Kidney epithelial cell (primary cell): ENCODE measurements at regions not wholly inside any gene's neighbourhood (a gene's known extent, or its start where the extent isn't known, plus 50 kb on each side); places are given as distances from the start of the nearest gene placed in this dataset.
"Not testable (repeated sequence)": the region's sequence is repeated elsewhere in the genome, so short reads cannot be mapped to it uniquely, and the experiment has no call there.

Experiments used
- DNase-seq: peaks from one replicate; pipeline ENCODE4 v3.0.0-alpha.2; 2010; ENCODE audit warnings: low read depth
- H3K27me3 ChIP-seq: 2 replicates; pipeline ENCODE4 v1.6.0; 2011; ENCODE audit warnings: low read length; ENCODE audit not compliant: control insufficient read depth, insufficient read depth
- H3K36me3 ChIP-seq: 2 replicates; pipeline ENCODE4 v1.5.1; 2011; ENCODE audit warnings: low read length; ENCODE audit not compliant: control insufficient read depth, insufficient read depth
- H3K4me3 ChIP-seq: 2 replicates; pipeline ENCODE4 v1.5.1; 2011; ENCODE audit warnings: low read depth, mild to moderate bottlenecking, control low read depth, low read length
- CTCF ChIP-seq: IDR thresholded peaks from 2 replicates; pipeline ENCODE4 v1.5.1; 2011; ENCODE audit warnings: mild to moderate bottlenecking, moderate library complexity, low read length, control low read depth, inconsistent platforms; ENCODE audit not compliant: insufficient read depth, poor library complexity, severe bottlenecking

DNA sequence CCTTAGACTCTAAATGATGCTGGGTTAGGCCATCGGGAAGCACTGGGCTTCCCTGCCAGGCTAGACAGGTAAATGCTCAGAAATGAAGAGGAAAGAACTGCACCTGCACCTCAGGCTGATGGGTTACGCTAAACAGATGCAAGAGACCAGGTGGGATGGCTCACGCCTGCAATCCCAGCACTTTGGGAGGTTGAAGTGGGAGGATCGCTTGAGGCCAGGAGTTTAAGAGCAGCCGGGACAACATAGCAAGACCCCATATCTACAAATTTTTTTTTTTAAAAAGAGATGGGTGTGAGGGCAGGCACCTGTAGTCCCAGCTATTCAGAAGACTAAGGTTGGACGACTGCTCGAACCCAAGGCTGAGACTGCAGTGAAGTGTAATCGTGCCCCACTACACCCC is 634.7 kb downstream of the UQCRFS1 start:
- no peak overlapping the region for H3K4me3 ChIP-seq
- H3K27me3 ChIP-seq, result no peaks in the 10 kb centered on the region
- TF ChIP-seq CTCF, result no peak
- no peak for DNase-seq
- no peaks in the 10 kb centered on the region for H3K36me3 ChIP-seq

GRCh38 chr19:28577666-28578065 is 635.3 kb downstream of the UQCRFS1 start:
- no peaks in the 10 kb centered on the region for H3K36me3 ChIP-seq
- no peaks in the 10 kb centered on the region for H3K27me3 ChIP-seq
- TF ChIP-seq CTCF, result no peak
- DNase-seq, result no peak
- no peak overlapping the region for H3K4me3 ChIP-seq

- Histone ChIP-seq H3K36me3 (no peaks in the 10 kb centered on the region), H3K27me3 (no peaks in the 10 kb centered on the region), H3K4me3 (no peak overlapping the region)
- no peak for TF ChIP-seq CTCF
- no peak for DNase-seq
Measured at GRCh38 chr19:28577233-28577632, 635.7 kb downstream of the UQCRFS1 start.

DNA sequence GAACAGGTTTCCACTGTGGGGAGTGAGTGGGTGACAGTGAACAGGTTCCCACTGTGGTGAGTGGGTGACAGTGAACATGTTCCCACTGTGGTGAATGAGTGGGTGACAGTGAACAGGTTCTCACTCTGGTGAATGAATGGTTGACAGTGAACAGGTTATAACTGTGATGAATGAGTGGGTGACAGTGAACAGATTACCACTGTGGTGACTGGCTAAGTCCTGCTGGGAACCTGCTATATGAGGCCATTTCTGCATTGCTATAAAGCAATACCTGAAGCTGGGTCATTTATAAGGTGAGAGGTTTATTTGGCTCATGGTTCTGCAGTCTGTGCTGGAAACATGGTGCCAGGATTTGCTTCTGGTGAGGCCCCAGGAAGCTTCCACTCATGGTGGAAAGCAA is 637.1 kb downstream of the UQCRFS1 start:
- no peaks in the 10 kb centered on the region for H3K27me3 ChIP-seq
- no peak for DNase-seq
- H3K36me3 ChIP-seq, result no peaks in the 10 kb centered on the region
- no peak for TF ChIP-seq CTCF
- H3K4me3 ChIP-seq, result no peak overlapping the region

GRCh38 chr19:28575312-28575711 is 637.6 kb downstream of the UQCRFS1 start:
- not testable (repeated sequence) for H3K36me3 ChIP-seq, H3K4me3 ChIP-seq, DNase-seq, H3K27me3 ChIP-seq

GRCh38 chr19:28574212-28574611 is 638.7 kb downstream of the UQCRFS1 start:
- H3K4me3 ChIP-seq, result no peak overlapping the region
- H3K36me3 ChIP-seq, result no peaks in the 10 kb centered on the region
- H3K27me3 ChIP-seq, result no peaks in the 10 kb centered on the region
- no peak for DNase-seq
- no peak for TF ChIP-seq CTCF
